ENCODE measurements at regions not wholly inside any gene's neighbourhood (a gene's known extent, or its start where the extent isn't known, plus 50 kb on each side); places are given as distances from the start of the nearest gene placed in this dataset.

GRCh38 chr15:94061041-94061440 lies 170.3 kb upstream of the MCTP2 start:
- Histone ChIP-seq H3K4me2 (ENCODE audit: insufficient read depth in 1 of 2, low read depth in 2 of 2, low read length in 2 of 2) (no peak overlapping the region), H3K14ac (ENCODE audit: insufficient read length) (no peak overlapping the region), H2BK120ac (replicated peaks; ENCODE audit: low read depth, low read length) (no peak overlapping the region), H3K56ac (replicated peaks; ENCODE audit: insufficient read length, low read depth, low read length) (no peak overlapping the region), H4K91ac (replicated peaks; ENCODE audit: insufficient read length, low read length) (no peak overlapping the region), H2BK12ac (ENCODE audit: low read depth, low read length) (no peak overlapping the region), H3K36me3 (ENCODE audit: control insufficient read depth in 2 of 4, insufficient read depth in 4 of 4, low read length in 3 of 4) (no peaks in the 10 kb centered on the region), H3K4me1 (replicated peaks in 1 of 4; ENCODE audit: control insufficient read depth in 3 of 4, insufficient read depth in 4 of 4, low read length in 3 of 4) (no peaks in the 10 kb centered on the region), H2AFZ (ENCODE audit: low read length) (no peak overlapping the region), H2BK5ac (ENCODE audit: low read depth, low read length) (no peak overlapping the region), H3K4ac (replicated peaks; ENCODE audit: insufficient read length, low read depth, low read length) (no peak overlapping the region), H3K27me3 (replicated peaks in 1 of 4; ENCODE audit: control insufficient read depth in 3 of 4, extremely low read depth in 1 of 4, insufficient read depth in 3 of 4, low read length in 3 of 4) (no peaks in the 10 kb centered on the region), H3K18ac (ENCODE audit: extremely low read depth, low read length) (no peak overlapping the region), H2BK15ac (ENCODE audit: low read length) (no peak overlapping the region), H4K8ac (ENCODE audit: extremely low read depth, insufficient read depth, low read length) (no peak overlapping the region), H3K79me2 (ENCODE audit: control insufficient read depth in 1 of 2, insufficient read depth in 2 of 2, low read length in 2 of 2) (no peaks in the 10 kb centered on the region), H3K23ac (ENCODE audit: insufficient read length) (no peak overlapping the region), H4K20me1 (replicated peaks in 1 of 2; ENCODE audit: control insufficient read depth in 1 of 2, insufficient read depth in 2 of 2, low read length in 2 of 2) (no peaks in the 10 kb centered on the region), H2AK5ac (ENCODE audit: low read depth, low read length) (no peak overlapping the region), H3K9me3 (ENCODE audit: insufficient read depth in 2 of 2, low read depth in 1 of 2, low read length in 1 of 2) (no peaks in the 10 kb centered on the region), H2BK20ac (ENCODE audit: low read length) (no peak overlapping the region), H3K9ac (replicated peaks in 1 of 4; ENCODE audit: extremely low read depth in 1 of 4, low read depth in 3 of 4, low read length in 3 of 4) (no peak overlapping the region), H3K79me1 (ENCODE audit: low read depth, low read length) (no peaks in the 10 kb centered on the region), H3K23me2 (ENCODE audit: low read depth, low read length) (no peaks in the 10 kb centered on the region), H4K5ac (ENCODE audit: insufficient read length, low read depth, low read length) (no peak overlapping the region), H3K4me3 (ENCODE audit: extremely low read depth in 1 of 4, insufficient read depth in 2 of 4, low read depth in 3 of 4, low read length in 4 of 4) (no peak overlapping the region), H3K27ac (ENCODE audit: low read depth, low read length) (no peak overlapping the region)
- CTCF ChIA-PET (ENCODE audit: partially characterized antibody) = no interaction called here
- POLR2A ChIA-PET (ENCODE audit: partially characterized antibody) = no interaction called here
- no peak for DNase-seq (ENCODE audit: low read depth in 1 of 2, low spot score in 2 of 2)
- 83% methylated on average over 3 of the region's 3 CpGs; no CpG with 5 or more reads in 1 of the 2 experiments for WGBS, 2 experiments (ENCODE audit: extremely low coverage in 1 of 2, insufficient coverage in 1 of 2, insufficient read length in 1 of 2, insufficient replicate concordance in 2 of 2, low coverage in 1 of 2, low lambda C conversion rate in 2 of 2, missing lambda C conversion rate in 1 of 2)
- FAIRE-seq = no peak
- TF ChIP-seq PHF8 (conservative IDR thresholded peaks at IDR 0.05; ENCODE audit: low read depth, low read length) = no peak

Data from H1 (cell line).